ENCODE measurements at regions not wholly inside any gene's neighbourhood (a gene's known extent, or its start where the extent isn't known, plus 50 kb on each side); places are given as distances from the start of the nearest gene placed in this dataset.

DNA sequence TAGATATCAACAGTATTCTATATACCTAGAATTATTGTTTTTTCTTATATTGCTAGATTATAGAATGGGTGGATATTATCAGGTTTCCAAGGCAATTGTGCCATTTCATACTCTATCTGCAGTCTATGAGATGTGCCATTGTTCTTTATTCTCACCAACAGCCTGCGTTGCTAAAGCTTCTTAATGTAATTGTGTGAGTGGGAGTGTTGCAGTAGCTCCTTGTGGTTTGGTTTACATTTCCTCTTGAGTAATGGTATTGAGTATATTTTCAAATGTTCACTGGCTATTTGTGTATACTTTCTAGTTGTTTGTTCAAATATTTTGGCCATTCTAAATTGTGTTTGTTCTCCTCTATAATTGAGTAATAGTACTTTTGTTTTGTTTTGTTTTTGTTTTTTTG is 199.2 kb downstream of the TFEC start:
- no peak overlapping the region for H3K9ac ChIP-seq (ENCODE audit: low read length)
- H3K27me3 ChIP-seq (ENCODE audit: insufficient read depth, low read length), result no peaks in the 10 kb centered on the region
- no peak overlapping the region for H3K4me3 ChIP-seq (ENCODE audit: low read depth, low read length, poor library complexity, severe bottlenecking)
- H3K9me2 ChIP-seq (ENCODE audit: low read depth, low read length), result peaks cover 4% of the 10 kb centered on the region; the same call in 1 of the 2 replicates
- H3K9me3 ChIP-seq (ENCODE audit: low read length), result no peaks in the 10 kb centered on the region
- H2AFZ ChIP-seq (ENCODE audit: low read length), result no peak overlapping the region
- no peak overlapping the region for H3K27ac ChIP-seq (ENCODE audit: low read depth, low read length, poor library complexity, severe bottlenecking)
- H3K4me1 ChIP-seq (ENCODE audit: insufficient read depth, low read length, severe bottlenecking), result no peaks in the 10 kb centered on the region
- no peaks in the 10 kb centered on the region for H4K20me1 ChIP-seq (ENCODE audit: insufficient read depth, low read length)
- H3F3A ChIP-seq (ENCODE audit: insufficient read depth, low read length), result no peaks in the 10 kb centered on the region
- no peak for TF ChIP-seq EZH2 (IDR thresholded peaks at IDR 0.05; ENCODE audit: borderline replicate concordance, low read length)
- TF ChIP-seq, protein P1, sequence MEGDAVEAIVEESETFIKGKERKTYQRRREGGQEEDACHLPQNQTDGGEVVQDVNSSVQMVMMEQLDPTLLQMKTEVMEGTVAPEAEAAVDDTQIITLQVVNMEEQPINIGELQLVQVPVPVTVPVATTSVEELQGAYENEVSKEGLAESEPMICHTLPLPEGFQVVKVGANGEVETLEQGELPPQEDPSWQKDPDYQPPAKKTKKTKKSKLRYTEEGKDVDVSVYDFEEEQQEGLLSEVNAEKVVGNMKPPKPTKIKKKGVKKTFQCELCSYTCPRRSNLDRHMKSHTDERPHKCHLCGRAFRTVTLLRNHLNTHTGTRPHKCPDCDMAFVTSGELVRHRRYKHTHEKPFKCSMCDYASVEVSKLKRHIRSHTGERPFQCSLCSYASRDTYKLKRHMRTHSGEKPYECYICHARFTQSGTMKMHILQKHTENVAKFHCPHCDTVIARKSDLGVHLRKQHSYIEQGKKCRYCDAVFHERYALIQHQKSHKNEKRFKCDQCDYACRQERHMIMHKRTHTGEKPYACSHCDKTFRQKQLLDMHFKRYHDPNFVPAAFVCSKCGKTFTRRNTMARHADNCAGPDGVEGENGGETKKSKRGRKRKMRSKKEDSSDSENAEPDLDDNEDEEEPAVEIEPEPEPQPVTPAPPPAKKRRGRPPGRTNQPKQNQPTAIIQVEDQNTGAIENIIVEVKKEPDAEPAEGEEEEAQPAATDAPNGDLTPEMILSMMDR (IDR thresholded peaks at IDR 0.05; ENCODE audit: low read length), result no peak
- no peaks in the 10 kb centered on the region for H3K79me2 ChIP-seq (ENCODE audit: insufficient read depth, low read length)
- no peak overlapping the region for H3K4me2 ChIP-seq (ENCODE audit: low read length)
- no peaks in the 10 kb centered on the region for H3K36me3 ChIP-seq (ENCODE audit: insufficient read depth, low read length)

DNA sequence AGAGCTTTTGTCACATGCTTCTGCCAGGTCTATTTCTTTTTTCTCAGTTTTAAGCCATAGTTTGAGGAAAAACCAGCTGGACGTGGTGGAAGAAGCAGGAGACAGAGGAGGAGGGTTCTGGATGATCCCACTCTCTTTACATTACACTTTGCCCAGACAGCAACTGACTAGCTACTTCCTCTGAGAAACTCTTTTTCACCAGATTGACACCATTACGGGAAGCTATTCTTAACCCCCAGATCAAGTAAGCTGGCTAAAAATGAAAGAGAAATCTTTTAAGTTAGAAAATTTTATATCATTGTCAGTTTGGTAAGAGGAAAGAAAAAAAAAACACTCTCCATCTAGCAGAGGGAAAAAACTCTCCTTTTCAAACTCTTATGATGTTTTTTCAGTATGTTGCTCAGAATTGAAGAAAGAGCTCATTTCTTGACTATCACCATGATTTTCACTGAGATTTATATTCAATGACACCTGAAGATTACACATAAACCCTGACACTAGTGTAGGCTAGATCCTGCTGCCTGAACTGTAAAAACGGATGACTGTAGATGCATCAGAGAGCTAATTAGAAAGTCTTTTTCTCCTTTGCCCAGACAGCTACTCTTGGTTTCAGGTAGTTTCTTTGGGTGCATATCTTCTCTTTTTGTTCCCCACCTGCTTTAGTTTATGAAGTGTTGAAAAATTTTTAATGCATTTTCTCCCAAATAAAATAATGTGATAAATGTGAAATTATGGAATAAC is 203.1 kb downstream of the TFEC start:
- no peak overlapping the region for H3K4me2 ChIP-seq (ENCODE audit: low read length)
- no peaks in the 10 kb centered on the region for H4K20me1 ChIP-seq (ENCODE audit: insufficient read depth, low read length)
- H3K4me3 ChIP-seq (ENCODE audit: low read depth, low read length, poor library complexity, severe bottlenecking), result no peak overlapping the region
- H3K9ac ChIP-seq (ENCODE audit: low read length), result no peak overlapping the region
- no peaks in the 10 kb centered on the region for H3K4me1 ChIP-seq (ENCODE audit: insufficient read depth, low read length, severe bottlenecking)
- H3K9me3 ChIP-seq (ENCODE audit: low read length), result no peaks in the 10 kb centered on the region
- no peaks in the 10 kb centered on the region for H3K79me2 ChIP-seq (ENCODE audit: insufficient read depth, low read length)
- H3F3A ChIP-seq (ENCODE audit: insufficient read depth, low read length), result no peaks in the 10 kb centered on the region
- H3K27ac ChIP-seq (ENCODE audit: low read depth, low read length, poor library complexity, severe bottlenecking), result no peak overlapping the region
- no peak overlapping the region for H2AFZ ChIP-seq (ENCODE audit: low read length)
- H3K36me3 ChIP-seq (ENCODE audit: insufficient read depth, low read length), result no peaks in the 10 kb centered on the region
- peaks cover 1% of the 10 kb centered on the region; the same call in 1 of the 2 replicates for H3K9me2 ChIP-seq (ENCODE audit: low read depth, low read length)
- TF ChIP-seq EZH2 (IDR thresholded peaks at IDR 0.05; ENCODE audit: borderline replicate concordance, low read length), result no peak
- TF ChIP-seq, protein P1 (IDR thresholded peaks at IDR 0.05; ENCODE audit: low read length), result no peak
- no peaks in the 10 kb centered on the region for H3K27me3 ChIP-seq (ENCODE audit: insufficient read depth, low read length)

DNA sequence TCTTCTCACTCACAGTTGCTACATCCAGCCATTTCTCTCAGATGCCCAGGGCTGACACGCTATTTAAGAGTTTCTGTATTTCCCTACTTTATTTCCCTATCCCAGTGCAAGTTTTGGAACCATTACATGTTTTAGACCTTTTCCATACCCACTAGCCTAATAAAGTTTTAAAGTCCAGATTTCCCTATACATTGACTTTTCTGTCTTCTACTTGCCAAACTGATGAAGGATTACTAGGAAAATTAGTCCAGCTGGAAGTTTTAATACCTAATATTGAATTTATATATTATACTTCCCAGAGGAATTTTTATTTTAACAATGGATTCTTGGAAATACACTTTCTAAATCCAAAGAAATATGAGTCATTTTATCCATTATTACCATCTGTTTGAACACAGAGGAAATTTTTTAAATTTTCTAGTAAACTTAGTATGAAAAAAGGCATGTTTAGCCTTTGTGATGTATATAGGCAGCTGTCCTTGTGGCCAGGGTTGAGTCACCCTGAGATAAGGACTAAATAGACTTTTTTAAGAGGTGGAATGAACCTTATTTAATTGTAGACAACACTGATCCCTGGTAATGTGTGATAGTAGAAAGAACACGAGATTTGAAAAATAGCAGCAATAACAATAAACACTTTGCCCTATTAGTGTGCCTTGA is 205.0 kb downstream of the TFEC start:
- Histone ChIP-seq H3K9me2 (ENCODE audit: low read depth, low read length) (no peaks in the 10 kb centered on the region), H3F3A (ENCODE audit: insufficient read depth, low read length) (no peaks in the 10 kb centered on the region), H4K20me1 (ENCODE audit: insufficient read depth, low read length) (no peaks in the 10 kb centered on the region), H3K4me2 (ENCODE audit: low read length) (no peak overlapping the region), H3K4me3 (ENCODE audit: low read depth, low read length, poor library complexity, severe bottlenecking) (no peak overlapping the region), H3K9ac (ENCODE audit: low read length) (no peak overlapping the region), H3K4me1 (ENCODE audit: insufficient read depth, low read length, severe bottlenecking) (no peaks in the 10 kb centered on the region), H3K27me3 (ENCODE audit: insufficient read depth, low read length) (no peaks in the 10 kb centered on the region), H3K79me2 (ENCODE audit: insufficient read depth, low read length) (no peaks in the 10 kb centered on the region), H3K9me3 (ENCODE audit: low read length) (no peaks in the 10 kb centered on the region), H3K36me3 (ENCODE audit: insufficient read depth, low read length) (no peaks in the 10 kb centered on the region), H3K27ac (ENCODE audit: low read depth, low read length, poor library complexity, severe bottlenecking) (no peak overlapping the region), H2AFZ (ENCODE audit: low read length) (no peak overlapping the region)
- TF ChIP-seq EZH2 (IDR thresholded peaks at IDR 0.05; ENCODE audit: borderline replicate concordance, low read length), result no peak
- TF ChIP-seq, protein P1 (IDR thresholded peaks at IDR 0.05; ENCODE audit: low read length), result no peak

Data from OCI-LY1 (cell line).